Stimulated activated CD4-positive, alpha-beta T cell treated with anti-CD3 and anti-CD28 coated beads, Interleukin-15, amount 100 ng/mL, for 1 hour (primary cell): ENCODE measurements at regions not wholly inside any gene's neighbourhood (a gene's known extent, or its start where the extent isn't known, plus 50 kb on each side); places are given as distances from the start of the nearest gene placed in this dataset.

Source experiments
- DNase-seq, 2 donors: peaks; one replicate each; pipeline ENCODE4 v3.0.0-alpha.2; 2020; ENCODE audit warnings: low read depth in 1 of 2, low spot score in 1 of 2

DNA sequence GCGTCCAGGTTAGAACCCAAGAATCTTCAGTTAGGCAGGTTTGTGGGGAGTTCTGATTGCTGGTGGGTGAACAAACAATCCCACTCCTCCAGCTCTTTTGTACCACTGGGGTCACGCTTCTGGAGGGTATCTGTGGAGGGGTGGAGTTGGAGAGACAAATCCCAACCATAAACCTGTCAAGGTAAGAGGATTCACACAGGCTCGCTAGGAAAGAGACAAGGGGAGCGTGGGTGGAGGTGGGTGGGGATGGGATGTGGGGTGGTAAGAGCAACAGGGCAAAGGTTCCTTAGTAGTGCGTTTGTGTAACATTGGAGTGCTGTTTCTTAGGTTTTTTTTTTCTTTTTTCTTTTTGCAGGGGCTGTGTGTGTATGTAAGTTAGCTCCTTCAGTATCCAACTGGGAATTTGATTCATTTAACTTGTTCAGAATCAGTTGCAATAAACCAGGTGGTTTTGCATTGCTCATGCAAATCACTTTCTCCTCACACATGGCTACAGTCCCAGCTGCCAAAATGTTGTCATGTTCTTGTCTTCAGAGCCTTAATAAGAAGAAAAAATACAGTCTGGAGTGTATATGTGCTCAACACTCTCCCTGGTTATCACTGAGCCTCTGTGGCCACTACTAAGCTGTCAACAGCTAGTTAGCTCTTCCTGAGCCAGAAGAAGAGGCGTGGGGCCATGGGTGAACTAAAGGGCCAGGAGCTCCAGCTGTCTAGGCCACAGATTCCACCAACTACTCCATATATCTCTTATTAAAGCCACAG, 164.0 kb upstream of the RAD23B start:
- DNase-seq = no peak

DNA sequence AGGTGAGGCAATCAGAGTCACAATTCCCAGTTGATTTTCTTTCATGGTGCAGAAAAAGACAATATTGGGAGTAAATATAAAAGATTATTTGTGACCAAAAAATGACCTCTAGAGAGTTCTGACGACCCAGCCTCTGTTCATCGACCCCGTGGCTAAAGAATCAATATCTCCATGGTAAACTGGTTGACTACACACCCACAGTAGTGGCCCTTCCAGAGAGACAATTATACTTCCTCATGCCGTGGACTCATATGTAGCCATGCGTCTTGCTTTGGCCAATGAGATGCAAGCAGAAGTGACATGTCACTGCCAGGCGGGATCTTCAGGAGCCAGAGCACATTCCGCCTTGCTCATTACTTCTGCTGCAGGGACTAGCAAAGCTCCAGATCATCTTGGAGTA, 163.3 kb upstream of the RAD23B start:
- DNase-seq = no peak

DNA sequence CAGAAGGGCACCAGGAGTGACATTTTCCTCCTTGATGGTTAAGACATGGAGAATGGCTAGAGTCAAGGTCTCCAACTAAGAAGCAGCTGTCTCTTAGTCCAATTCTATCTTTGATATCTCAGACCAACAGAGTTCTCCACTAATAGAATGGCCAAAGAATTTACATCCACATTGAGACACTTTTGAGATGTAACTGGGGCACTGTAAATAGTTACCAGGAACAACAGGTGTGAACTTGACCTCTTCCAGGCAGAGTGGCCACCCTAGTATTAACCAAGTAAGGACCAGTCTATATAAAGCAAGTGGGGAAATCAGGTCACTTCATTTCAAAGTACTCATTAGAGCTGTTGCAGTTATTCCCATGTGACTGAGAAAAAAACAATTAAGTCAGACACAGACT, 159.7 kb upstream of the RAD23B start:
- DNase-seq = no peak

DNA sequence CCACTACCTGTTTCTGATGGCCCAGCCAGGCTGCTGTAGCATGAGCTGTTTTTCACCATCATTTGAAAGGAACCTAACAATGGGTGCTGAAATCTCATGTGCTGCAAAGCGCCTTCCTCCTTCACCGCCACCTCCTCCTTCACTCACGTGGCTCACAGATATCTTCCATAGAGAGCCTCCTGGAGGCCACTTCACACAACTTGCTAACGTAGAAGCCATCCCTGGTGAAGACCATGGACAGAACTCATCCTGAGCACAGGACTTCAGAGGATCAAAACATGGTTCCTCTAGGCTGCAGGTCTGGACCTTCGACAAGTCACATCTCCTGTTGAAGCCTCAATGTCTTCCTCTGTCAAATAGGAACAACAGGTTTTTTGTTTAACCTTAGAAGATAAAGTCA, 155.5 kb upstream of the RAD23B start:
- DNase-seq = no peak

- no peak for DNase-seq
Measured at GRCh38 chr9:107131108-107131799, 151.8 kb upstream of the RAD23B start.

- no peak for DNase-seq
Measured at GRCh38 chr9:107136296-107136695, 146.8 kb upstream of the RAD23B start.

- no peak for DNase-seq
Measured at GRCh38 chr9:107137495-107138202, 145.4 kb upstream of the RAD23B start.

DNA sequence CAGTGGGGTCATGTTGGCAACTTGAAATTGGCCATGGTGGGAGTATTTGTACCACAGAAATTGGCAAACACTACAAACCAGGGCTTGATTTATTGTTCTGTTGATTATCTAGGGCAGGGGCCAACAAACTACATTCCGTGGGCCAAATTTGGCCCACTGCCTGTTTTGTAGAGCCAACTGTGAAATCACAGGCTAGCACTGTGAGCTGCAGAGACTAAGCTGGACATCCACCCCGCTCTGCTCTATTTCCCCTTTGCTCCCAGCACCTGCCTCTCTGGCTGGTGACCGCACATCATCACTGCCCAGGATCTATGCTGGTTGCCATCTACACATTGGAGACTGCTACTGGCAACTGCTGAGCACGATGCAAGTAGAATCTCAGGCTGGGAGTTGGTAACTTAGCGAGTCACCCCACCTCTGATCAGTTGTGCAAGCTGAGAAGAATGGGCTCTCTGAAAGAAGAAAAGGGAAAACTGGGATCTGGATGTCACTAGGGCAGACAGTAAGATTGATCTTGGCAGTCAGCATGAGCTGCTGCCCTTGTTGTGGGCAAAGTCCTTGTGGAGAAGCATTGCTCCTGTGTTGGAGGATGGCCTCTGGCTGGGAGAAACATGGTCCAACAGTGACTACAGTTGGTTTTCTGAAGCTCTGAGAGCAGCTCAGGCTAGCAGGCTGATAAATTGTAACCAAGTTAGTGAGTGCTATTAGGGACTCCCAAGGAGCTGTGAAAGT, 144.7 kb upstream of the RAD23B start:
- DNase-seq = no peak

DNA sequence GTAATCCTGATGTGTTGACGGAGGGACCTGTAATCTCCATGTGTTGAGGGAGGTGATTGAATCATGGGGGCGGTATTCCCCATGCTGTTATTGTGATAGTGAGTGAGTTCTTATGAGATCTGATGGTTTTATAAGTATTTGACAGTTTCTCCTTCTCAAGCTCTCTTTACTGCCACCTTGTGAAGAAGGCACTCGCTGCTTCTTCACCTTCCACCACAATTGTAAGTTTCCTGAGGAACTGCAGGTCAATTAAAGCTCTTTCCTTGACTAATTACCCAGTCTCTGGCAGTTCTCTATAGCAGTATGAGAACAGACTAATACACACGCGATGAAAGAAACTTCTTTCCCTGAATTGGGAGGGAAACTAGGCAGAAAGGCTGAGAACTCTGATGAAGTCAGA, 141.1 kb upstream of the RAD23B start:
- DNase-seq = no peak

DNA sequence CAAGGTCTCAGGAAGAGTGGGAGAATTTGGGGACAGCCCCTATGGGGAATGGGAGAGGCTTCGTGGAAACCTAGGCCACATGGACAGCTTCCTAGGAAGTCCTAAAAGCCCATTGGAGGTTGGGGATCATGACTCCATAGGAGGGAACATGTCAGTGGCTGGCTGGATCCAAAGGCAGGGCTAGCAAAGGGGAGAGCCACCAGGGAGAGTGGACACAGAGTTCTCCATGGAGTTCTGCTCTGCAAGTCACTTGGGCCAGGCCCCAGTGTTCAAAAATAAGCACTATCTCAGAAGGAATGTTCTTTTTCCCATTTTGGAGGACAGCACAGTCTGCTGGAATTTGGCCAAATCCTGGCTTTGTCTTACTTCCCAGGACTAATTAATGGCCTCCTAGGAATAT, 140.6 kb upstream of the RAD23B start:
- no peak for DNase-seq

DNA sequence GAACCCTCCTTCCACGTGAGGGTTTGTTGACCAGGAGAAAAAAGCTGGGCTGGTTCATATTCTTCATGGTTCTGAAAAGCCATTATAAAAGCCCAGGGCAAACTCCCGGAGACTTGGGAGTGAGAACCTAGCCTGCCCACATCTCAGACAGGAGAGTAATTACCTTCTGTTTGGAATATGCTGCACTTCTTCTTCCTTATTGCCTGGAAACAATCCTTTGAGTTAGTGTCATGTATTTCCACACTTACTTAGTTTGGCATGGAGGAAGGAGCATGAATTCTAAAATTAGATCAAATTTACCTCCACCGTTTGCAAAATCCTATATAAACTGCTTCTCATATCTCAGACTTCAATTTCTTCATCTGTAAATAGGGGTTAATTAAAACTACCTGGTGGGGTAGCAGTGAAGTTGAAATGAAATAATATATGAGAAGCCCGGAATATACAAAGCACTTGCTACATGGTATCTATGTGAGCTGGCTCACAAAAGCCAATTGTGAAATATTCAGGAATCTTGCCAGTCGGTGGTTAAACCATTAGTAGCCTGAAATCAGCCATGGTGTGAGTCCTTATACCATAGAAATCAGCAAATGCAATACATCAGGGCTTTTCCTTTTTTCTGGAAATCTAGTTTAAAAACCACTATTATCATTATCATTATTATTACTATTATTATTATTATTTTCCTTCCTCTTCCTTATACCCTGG, 140.0 kb upstream of the RAD23B start:
- no peak for DNase-seq

GRCh38 chr9:107144475-107144874, 138.6 kb upstream of the RAD23B start:
- no peak for DNase-seq

- DNase-seq = no peak
Measured at GRCh38 chr9:107147134-107147533, 135.9 kb upstream of the RAD23B start.

DNA sequence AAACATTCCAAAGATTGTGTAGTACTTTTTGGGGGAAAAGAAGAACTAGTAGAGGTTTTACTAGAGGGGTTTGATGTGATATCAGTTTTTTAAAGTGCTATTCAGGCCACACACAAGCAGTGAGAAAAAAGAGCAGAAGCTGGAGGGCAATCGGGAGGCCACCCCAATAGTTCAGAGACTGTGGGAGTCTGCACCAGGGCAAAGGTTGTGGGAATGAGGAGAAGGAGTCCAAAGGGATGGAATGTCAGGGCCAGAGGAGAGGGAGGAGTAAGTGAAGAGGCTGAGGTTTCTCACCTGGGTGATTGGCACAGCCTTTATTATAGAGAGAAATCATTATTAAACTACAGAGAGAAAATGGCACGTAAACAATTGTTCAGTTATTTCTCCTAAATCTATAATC, 134.9 kb upstream of the RAD23B start:
- no peak for DNase-seq

DNA sequence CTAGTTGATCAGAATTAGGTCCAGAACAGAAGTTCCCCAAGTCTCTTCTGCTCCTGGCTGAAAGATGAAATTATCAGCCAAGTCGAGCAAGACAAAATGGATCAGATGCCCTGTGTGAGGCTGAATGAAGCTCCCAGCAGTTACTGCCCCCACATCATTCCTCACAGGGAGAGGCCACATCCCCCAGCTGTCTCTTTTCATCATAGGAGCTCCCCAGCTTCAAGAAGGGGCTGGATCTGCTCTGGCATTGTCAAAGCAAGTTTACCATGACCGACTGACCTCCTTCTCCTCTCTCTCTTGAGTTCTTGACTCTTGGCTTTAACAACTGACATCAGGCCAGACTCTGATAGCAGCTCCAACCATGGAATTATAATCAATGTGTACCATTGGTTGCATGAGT, 133.3 kb upstream of the RAD23B start:
- DNase-seq = no peak

DNA sequence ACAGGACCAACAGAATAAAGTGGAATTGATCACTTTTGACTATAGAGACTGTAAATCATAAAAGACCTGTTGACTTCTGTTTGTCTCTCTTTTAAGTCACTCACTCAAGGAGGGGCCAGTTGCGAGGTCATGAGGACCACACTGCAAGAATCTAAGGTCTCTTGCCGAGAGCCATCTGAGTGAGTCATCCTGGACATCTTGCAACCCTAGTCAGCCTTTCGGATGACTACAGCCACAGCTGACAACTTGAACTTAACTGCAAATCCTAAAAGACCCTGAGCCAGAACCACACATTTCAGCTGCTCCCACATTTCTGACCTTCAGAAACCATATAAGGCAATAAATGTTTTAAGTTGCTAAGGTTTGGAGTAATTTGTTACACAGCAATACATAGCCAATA, 129.7 kb upstream of the RAD23B start:
- no peak for DNase-seq

- DNase-seq = no peak
Measured at GRCh38 chr9:107154291-107154690, 128.8 kb upstream of the RAD23B start.

DNA sequence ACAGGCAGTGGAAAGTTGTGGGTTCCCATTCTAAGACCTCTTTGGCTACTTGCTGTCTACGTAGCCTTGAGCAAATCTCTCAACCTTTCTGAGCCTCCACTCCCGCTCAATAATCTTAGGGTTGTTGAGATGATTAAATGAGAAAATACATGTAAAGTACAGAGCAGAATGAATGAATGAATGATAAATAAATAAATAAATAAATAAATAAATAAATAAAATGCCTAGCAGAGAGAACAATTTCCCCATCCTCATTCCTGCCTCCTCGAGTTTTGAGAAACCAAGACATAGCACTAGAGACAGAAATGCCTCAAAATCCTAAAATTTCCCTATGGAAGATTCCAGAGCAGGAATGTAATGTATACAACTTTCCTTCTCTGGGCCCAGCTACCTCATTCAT, 128.3 kb upstream of the RAD23B start:
- no peak for DNase-seq

DNA sequence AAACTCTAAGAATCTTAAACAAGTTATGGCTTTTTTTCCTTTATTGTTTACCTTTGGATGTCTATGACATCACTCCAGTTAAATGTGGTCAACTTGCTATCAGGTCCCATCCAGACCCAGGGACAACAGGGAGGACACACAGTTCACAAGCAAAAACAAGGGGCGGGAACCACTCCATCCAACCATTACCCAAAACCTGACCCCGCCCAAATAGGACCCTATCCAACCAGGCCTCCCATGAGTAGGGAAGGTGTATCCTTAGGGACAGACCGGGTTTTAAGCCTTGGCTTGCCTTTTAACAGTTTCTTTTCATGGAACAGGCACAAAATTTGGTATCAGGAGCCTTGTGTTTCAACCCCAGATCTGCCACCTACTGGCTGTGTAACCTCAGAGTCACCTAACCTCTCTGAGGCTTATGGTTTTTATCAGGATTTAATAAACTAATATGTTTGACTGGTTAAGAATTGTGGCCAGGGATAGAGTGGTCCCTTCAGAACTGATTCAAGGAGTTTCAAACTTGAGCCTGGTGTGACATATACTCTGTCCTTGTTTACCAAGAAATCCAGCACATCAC, 127.7 kb upstream of the RAD23B start:
- no peak for DNase-seq

- no peak for DNase-seq
Measured at GRCh38 chr9:107158321-107158720, 124.8 kb upstream of the RAD23B start.

DNA sequence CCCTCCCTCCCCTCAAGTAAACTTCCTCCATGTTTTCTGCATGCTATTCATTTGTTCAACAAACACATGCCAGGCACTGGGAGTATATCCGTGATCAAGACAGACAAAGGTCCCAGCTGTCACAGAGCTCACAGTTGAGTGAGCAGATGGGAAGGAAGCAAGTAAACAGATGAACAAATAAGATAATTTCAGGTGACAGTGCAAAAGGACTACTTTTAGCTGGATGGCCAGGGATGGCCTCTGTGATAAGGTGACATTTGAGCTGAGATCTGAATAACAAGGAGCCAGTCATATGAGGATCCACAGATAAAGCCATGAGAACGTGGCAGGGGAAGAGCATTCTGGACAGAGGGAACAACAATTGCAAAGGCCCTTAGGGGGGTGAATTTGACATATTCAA, 121.7 kb upstream of the RAD23B start:
- DNase-seq = no peak
